NCI-H2227 (cell line): ENCODE measurements at regions not wholly inside any gene's neighbourhood (a gene's known extent, or its start where the extent isn't known, plus 50 kb on each side); places are given as distances from the start of the nearest gene placed in this dataset.

Experiments used
- DNase-seq: peaks from one replicate; lab custom pipeline; 2025; ENCODE audit not compliant: unreplicated experiment; lab: John Stamatoyannopoulos, UW

DNA sequence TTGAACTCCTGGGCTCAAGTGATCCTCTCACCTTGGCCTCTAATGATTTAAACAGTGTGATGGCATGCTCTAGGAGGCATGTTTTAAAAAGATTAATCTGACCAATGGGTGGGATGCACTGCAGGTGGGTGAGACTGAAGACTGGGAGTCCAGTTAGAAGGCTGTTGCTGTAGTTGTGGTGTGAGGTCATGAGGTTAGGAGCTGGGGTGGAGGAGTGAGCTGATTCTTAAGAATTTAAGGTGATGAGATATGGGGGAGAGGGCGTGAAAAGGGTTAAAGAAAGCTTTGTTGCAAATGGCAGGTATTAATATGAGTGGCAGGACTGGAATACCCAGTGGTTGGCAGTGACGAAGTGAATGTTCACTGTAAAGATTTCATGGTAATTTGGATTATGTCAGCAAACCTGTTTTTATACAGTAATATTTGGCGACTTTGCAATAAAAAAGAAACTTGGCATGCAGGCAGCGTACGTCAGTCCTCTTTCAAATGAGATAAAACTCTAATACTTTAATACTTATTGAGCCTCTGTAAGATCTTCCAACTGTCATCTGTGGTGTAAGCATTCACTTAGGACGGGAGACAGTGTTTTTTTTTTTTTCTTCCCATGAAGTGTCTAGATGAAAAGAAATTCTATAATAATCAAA is 72.8 kb upstream of the MTPN start:
- DNase-seq, result no peak

- no peak for DNase-seq
Measured at GRCh38 chr7:136049117-136049516, 72.0 kb upstream of the MTPN start.

- DNase-seq, result no peak
Measured at GRCh38 chr7:136046548-136046947, 69.4 kb upstream of the MTPN start.

DNA sequence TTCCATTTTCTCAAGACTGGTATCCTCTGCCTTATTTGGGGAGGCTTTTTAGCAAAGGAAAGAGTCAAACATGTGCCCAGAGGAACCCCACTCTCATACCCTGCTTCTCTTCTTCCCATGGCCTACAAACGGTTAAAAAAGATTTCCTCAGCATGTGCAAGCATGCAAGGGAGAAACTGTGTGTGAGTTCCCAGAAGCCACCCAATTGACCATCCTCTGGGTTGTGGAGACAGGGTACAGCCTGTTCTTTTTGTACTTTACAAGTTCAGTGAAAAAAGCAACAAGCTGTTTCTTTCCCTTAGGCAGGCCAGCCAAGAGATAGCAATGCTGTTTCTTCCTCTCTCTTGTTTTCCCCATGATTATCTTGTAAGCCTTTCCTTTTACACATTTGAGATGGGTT is 68.8 kb upstream of the MTPN start:
- DNase-seq, result no peak

GRCh38 chr7:136045181-136045580 is 68.0 kb upstream of the MTPN start:
- DNase-seq, result no peak

DNA sequence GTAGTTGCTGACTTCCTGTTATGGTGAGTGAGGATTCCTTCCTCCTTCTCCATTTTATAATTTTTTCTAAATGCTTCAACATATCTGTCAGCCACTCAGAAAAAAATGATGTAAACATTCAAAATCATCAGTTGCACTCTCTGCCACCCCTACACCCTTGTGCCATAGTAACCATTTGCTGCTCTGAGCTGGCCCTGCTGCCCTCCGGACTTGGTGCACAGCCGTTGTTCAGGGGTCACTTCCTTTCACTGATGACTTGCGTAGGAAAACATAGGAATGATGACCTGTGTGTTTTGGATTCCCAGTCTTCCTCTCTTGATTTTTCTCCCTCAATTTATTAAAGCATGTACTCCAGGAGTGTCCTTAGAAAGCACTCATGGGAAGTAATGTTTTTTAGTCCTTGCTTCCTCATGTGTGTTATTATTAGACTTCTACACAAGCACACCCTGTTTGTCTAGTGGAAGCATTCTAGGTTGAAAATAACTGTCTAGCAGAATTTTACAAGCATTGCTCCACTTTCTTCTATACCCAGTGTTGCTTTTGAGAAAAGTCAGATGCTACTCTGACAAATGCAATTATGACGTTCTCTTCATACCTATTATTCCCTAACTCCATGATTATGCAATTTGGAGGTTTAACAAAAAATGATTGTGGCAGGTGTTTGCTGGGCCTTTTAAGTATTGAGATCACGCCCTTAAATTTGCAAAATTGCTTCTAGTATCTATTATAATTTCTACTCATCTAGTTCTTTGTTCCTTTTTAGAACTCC is 62.6 kb upstream of the MTPN start:
- DNase-seq, result peak; percentile 55

GRCh38 chr7:136036336-136036735 is 59.2 kb upstream of the MTPN start:
- no peak for DNase-seq

GRCh38 chr7:136034132-136034531 is 57.0 kb upstream of the MTPN start:
- DNase-seq, result no peak

DNA sequence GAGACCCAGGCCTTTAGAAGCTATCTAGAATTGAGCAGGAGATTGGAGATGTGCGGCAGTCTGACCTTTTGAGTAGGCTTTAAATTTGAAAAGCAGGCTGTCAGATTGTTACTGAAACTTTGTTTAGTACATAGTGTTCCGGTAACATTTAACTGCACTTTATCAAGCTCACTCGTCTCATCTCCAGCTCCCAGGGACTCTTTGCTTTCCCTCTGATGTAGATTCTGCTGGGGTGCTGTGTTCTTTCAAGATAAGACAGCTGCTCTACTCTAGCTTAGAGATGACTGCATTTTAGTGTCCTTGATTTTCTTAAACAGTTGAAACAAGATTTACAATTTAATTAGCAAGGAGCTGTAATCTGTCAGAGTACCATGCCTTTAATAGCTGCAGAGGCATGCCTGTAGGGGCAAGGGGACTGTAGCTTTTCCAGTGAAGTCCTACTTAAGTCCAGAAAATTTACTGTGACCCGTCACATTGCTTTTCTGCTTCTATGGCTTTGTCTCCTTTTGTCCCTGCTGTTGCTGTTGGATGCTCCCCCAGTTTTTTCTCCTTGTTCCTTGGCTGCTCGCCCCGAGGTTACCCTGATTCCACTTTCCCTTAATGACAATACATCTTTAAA is 56.4 kb upstream of the MTPN start:
- DNase-seq, result no peak

GRCh38 chr7:136030867-136031318 is 53.7 kb upstream of the MTPN start:
- DNase-seq, result no peak

DNA sequence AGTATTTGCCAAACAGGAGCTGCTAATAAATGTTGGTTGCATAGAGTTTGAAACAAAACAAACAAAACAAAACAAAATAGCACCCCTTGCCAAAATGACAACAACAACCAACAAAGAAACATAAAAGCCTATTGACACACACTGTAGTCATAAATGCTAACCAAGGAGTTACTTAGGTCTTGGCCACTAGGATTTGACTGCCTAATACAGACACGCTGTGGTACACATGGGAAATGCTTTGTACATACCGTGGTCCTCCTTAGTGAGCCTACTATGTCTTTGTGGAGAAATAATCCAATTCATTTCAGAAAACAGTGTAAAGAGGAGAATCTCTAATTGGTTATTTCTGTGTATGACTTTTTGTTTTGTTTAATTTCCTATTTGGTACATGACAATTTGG is 53.2 kb upstream of the MTPN start:
- no peak for DNase-seq

GRCh38 chr7:136027160-136027559 is 50.0 kb upstream of the MTPN start:
- DNase-seq, result no peak
